A673 (cell line): ENCODE measurements at regions not wholly inside any gene's neighbourhood (a gene's known extent, or its start where the extent isn't known, plus 50 kb on each side); places are given as distances from the start of the nearest gene placed in this dataset.

Source experiments
- BruUV-seq: library from RNA; stranded (reverse); fragments of 400-500 nt; replicated peaks from 2 replicates; lab custom pipeline; 2021; lab: Mats Ljungman, UMichigan
- CTCF ChIA-PET: fragments of 300-600 bp; sonication (Branson Sonifier 250); formaldehyde crosslinking; loops from one replicate; lab custom pipeline; 2022; ENCODE audit warnings: antibody characterized with exemption; lab: Charles Lee
- POLR2A ChIA-PET: fragments of 300-600 bp; sonication (Branson Sonifier 250); formaldehyde crosslinking; loops from one replicate; lab custom pipeline; 2022; ENCODE audit warnings: antibody characterized with exemption; ENCODE audit not compliant: low non-redundant PET; lab: Charles Lee
- DNase-seq: peaks from one replicate; pipeline ENCODE4 v3.0.0-alpha.2; 2015; ENCODE audit warnings: low spot score
- H3K27ac ChIP-seq: fragments of 200-600 bp; sonication (generic); 2 replicates; pipeline ENCODE4 v1.5.1; 2016; ENCODE audit warnings: mixed run types, low read depth, mild to moderate bottlenecking, mixed read lengths, antibody characterized with exemption, low read length; ENCODE audit not compliant: poor library complexity, severe bottlenecking
- H3K27me3 ChIP-seq: fragments of 200-600 bp; sonication (generic); replicated peaks from 2 replicates; pipeline ENCODE4 v1.6.1; 2017; ENCODE audit warnings: mixed run types, low read depth, mild to moderate bottlenecking, mixed read lengths, antibody characterized with exemption, low read length; ENCODE audit not compliant: insufficient read depth, poor library complexity
- H3K36me3 ChIP-seq: fragments of 200-600 bp; sonication (generic); 2 replicates; pipeline ENCODE4 v1.6.1; 2016; ENCODE audit warnings: mixed run types, mild to moderate bottlenecking, mixed read lengths, antibody characterized with exemption, low read length; ENCODE audit not compliant: insufficient read depth, poor library complexity, severe bottlenecking
- H3K4me1 ChIP-seq: fragments of 200-600 bp; sonication (generic); 2 replicates; pipeline ENCODE4 v1.6.1; 2017; ENCODE audit warnings: mixed run types, mild to moderate bottlenecking, mixed read lengths, antibody characterized with exemption, low read length; ENCODE audit not compliant: insufficient read depth, poor library complexity, severe bottlenecking
- H3K4me3 ChIP-seq: fragments of 200-600 bp; sonication (generic); 2 replicates; pipeline ENCODE4 v1.5.1; 2016; ENCODE audit warnings: low read depth, mixed run types, mild to moderate bottlenecking, mixed read lengths, low read length; ENCODE audit not compliant: poor library complexity, severe bottlenecking
- H3K9me3 ChIP-seq: fragments of 200-600 bp; sonication (generic); 2 replicates; pipeline ENCODE4 v1.6.1; 2016; ENCODE audit warnings: mixed run types, low read depth, mild to moderate bottlenecking, mixed read lengths, antibody characterized with exemption, low read length; ENCODE audit not compliant: poor library complexity, severe bottlenecking
- EZH2 ChIP-seq: fragments of 200-600 bp; sonication (generic); IDR thresholded peaks from 2 replicates; pipeline ENCODE4 v1.6.1; 2017; ENCODE audit warnings: borderline replicate concordance, low read depth, mild to moderate bottlenecking, mixed read lengths, antibody characterized with exemption, low read length; ENCODE audit not compliant: poor library complexity, severe bottlenecking
- intact Hi-C: fragments of 100-400 bp; cut with micrococcal nuclease; formaldehyde crosslinking; loops from one replicate; pipeline ENCODE4 v1.10.0; 2022; ENCODE audit not compliant: unreplicated experiment
- TF ChIP-seq, protein P1 (sequence below): fragments of 300-800, 200-600 bp; sonication (generic); conservative IDR thresholded peaks from 2 replicates; pipeline ENCODE4 v1.5.1; 2017; ENCODE audit warnings: low read depth, mild to moderate bottlenecking, antibody characterized with exemption, low read length, moderate library complexity, mixed read lengths

DNA sequence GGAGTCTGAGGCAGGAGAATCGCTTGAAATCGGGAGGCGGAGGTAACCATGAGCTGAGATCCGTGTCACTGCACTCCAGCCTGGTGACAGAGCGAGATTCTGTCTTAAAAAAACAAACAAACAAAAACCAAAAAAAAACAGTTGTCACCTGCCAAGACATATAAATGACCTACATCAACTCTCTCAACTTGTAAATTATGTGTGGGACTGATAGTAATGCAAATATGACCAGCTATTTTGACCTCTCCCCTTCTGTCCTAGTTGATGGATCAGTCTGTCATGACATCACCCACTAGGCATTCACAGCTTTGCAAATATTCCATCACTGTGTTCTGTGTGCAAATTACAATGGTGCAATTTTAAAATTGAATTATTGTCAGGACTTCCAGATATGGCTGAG is 175.4 kb downstream of the EBLN2 start:
- POLR2A ChIA-PET = interaction anchor here (0.5 kb wide), 1 partner anchor 335 kb away, joined by 15 read pairs; no protein-coding TSS in a partner anchor
- CTCF ChIA-PET = no interaction called here
- H3K27ac ChIP-seq = no peak overlapping the region

DNA sequence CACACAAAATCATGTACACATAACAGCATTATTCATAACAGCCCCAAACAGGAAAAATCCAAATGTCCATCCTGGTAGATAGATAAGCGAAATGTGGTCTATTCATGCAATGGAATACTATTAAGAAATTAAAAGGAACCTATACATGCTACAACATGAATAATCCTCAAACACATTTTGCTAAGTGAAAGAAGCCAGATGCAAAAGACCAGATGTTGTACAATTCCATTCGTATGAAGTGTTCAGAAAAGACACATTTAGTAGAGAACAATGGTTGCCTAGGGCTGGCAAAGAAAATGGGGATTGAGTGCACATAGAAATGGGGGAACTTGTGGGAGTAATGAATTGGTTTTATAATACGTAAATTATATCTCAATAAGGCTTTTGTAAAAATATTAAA is 182.3 kb downstream of the EBLN2 start:
- ChIA-PET CTCF (no interaction called here), POLR2A (no interaction called here)
- Histone ChIP-seq H3K4me3 (no peak overlapping the region), H3K4me1 (no peaks in the 10 kb centered on the region), H3K27ac (no peak overlapping the region), H3K36me3 (no peaks in the 10 kb centered on the region), H3K27me3 (no peaks in the 10 kb centered on the region), H3K9me3 (no peaks in the 10 kb centered on the region)
- no peak for DNase-seq
- no TSS peak for BruUV-seq
- intact Hi-C loops = no loop called here
- no peak for TF ChIP-seq EZH2
- TF ChIP-seq, protein P1, sequence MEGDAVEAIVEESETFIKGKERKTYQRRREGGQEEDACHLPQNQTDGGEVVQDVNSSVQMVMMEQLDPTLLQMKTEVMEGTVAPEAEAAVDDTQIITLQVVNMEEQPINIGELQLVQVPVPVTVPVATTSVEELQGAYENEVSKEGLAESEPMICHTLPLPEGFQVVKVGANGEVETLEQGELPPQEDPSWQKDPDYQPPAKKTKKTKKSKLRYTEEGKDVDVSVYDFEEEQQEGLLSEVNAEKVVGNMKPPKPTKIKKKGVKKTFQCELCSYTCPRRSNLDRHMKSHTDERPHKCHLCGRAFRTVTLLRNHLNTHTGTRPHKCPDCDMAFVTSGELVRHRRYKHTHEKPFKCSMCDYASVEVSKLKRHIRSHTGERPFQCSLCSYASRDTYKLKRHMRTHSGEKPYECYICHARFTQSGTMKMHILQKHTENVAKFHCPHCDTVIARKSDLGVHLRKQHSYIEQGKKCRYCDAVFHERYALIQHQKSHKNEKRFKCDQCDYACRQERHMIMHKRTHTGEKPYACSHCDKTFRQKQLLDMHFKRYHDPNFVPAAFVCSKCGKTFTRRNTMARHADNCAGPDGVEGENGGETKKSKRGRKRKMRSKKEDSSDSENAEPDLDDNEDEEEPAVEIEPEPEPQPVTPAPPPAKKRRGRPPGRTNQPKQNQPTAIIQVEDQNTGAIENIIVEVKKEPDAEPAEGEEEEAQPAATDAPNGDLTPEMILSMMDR = no peak

More for the DNA sequence above, 175.4 kb downstream of the EBLN2 start:
- intact Hi-C loops = no loop called here
- Histone ChIP-seq H3K4me1 (no peaks in the 10 kb centered on the region), H3K36me3 (no peaks in the 10 kb centered on the region), H3K9me3 (no peaks in the 10 kb centered on the region), H3K4me3 (no peak overlapping the region), H3K27me3 (no peaks in the 10 kb centered on the region)
- no peak for DNase-seq
- no TSS peak for BruUV-seq
- TF ChIP-seq, protein P1 = no peak
- no peak for TF ChIP-seq EZH2

DNA sequence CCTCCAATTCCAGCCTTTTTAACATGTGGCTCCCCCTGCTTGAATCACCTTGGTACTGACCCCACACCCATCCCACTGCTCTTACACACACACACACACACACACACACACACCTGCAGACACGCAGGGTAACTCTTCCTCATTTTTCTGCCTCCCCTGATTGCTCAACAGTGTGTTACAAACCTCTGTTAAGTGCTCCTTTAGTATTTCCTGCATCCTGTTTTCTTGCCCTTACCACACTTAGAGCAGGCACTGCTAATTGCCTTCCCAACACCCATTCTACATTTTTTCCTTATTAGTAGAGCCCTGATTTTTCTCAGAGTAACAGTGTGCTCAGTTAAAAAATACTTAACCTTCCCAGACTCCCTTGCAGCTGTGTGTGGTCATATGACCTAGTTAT is 184.0 kb downstream of the EBLN2 start:
- ChIA-PET POLR2A (no interaction called here), CTCF (no interaction called here)
- BruUV-seq = no TSS peak
- no peaks in the 10 kb centered on the region for H3K4me1 ChIP-seq
- no peaks in the 10 kb centered on the region for H3K36me3 ChIP-seq
- no peak overlapping the region for H3K4me3 ChIP-seq
- H3K27ac ChIP-seq = no peak overlapping the region
- H3K9me3 ChIP-seq = no peaks in the 10 kb centered on the region
- TF ChIP-seq, protein P1 = no peak
- no peak for TF ChIP-seq EZH2
- no peak for DNase-seq
- H3K27me3 ChIP-seq = no peaks in the 10 kb centered on the region
- intact Hi-C loops = no loop called here
